SK-N-MC (cell line): ENCODE measurements at regions not wholly inside any gene's neighbourhood (a gene's known extent, or its start where the extent isn't known, plus 50 kb on each side); places are given as distances from the start of the nearest gene placed in this dataset.

Experiments used
- EZH2 ChIP-seq: fragments of 200-600 bp; sonication (generic); IDR thresholded peaks from one replicate; pipeline ENCODE4 v1.6.1; 2017; ENCODE audit warnings: antibody characterized with exemption
- FOXP2 ChIP-seq: optimal IDR thresholded peaks from 2 replicates; pipeline ENCODE3; 2011; ENCODE audit warnings: mild to moderate bottlenecking, moderate library complexity; ENCODE audit not compliant: insufficient read depth; ENCODE audit errors: extremely low read length, control extremely low read depth
- POLR2AphosphoS5 ChIP-seq: IDR thresholded peaks from 2 replicates; pipeline ENCODE4 v1.6.1; 2012; ENCODE audit warnings: mild to moderate bottlenecking, low read depth, low read length, borderline replicate concordance

DNA sequence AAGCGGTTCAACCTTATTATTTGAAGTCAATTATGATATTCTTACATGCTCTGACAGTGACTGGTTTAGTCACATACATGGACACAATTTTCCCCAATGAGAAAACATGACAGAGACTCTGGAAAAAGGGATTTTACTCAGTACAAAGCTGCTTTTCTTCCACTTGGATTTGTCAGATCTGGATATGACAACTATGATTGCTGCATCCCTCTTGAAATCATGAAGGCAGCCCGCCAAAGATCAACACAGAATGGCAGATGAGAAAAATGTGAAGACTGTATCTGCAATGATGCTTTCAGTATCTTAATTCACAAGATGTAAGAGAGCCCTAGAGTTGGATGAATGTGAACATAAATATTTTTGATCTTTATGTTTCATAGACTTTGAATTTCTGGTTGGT lies 439.6 kb downstream of the CDH8 start:
- no peak for TF ChIP-seq EZH2
- TF ChIP-seq POLR2AphosphoS5 = no peak
- TF ChIP-seq FOXP2 = no peak
